ENCODE measurements at regions not wholly inside any gene's neighbourhood (a gene's known extent, or its start where the extent isn't known, plus 50 kb on each side); places are given as distances from the start of the nearest gene placed in this dataset.

GRCh38 chr7:31284106-31284505, 56.4 kb downstream of the NEUROD6 start:
- TF ChIP-seq CTCF (conservative IDR thresholded peaks at IDR 0.05) (no peak), EZH2 (IDR thresholded peaks at IDR 0.05; ENCODE audit: low read depth) (no peak)
